ENCODE measurements at regions not wholly inside any gene's neighbourhood (a gene's known extent, or its start where the extent isn't known, plus 50 kb on each side); places are given as distances from the start of the nearest gene placed in this dataset.

GRCh38 chr17:72307836-72308235 lies 187.0 kb downstream of the SOX9 start:
- Mint-ChIP-seq H3K9me3 (no peaks in the 10 kb centered on the region), H3K27me3 (ENCODE audit: low read depth) (no peaks in the 10 kb centered on the region), H3K4me1 (no peaks in the 10 kb centered on the region), H3K4me3 (no peak overlapping the region), H3K36me3 (no peaks in the 10 kb centered on the region), H3K27ac (no peak overlapping the region)
- ATAC-seq: no peak
- ChIA-PET POLR2A (no interaction called here), CTCF (no interaction called here)
- no peak for DNase-seq (ENCODE audit: low spot score)
- no peak for TF ChIP-seq ZNF416 (CRISPR knock-in tag; IDR thresholded peaks at IDR 0.05)
- no peak for TF ChIP-seq E2F1 (CRISPR knock-in tag; IDR thresholded peaks at IDR 0.05)

- H3K9me3 Mint-ChIP-seq: no peaks in the 10 kb centered on the region
- no peak for TF ChIP-seq RORB (CRISPR knock-in tag; IDR thresholded peaks at IDR 0.05)
- TF ChIP-seq ZNF138 (CRISPR knock-in tag; conservative IDR thresholded peaks at IDR 0.05): no peak
- TF ChIP-seq MYBL2 (CRISPR knock-in tag; IDR thresholded peaks at IDR 0.05): no peak
- no peak for TF ChIP-seq GRHL2 (CRISPR knock-in tag; IDR thresholded peaks at IDR 0.05; ENCODE audit: insufficient replicate concordance, severe bottlenecking)
- no peak for TF ChIP-seq ATF3 (CRISPR knock-in tag; conservative IDR thresholded peaks at IDR 0.05)
- TF ChIP-seq SP1 (CRISPR knock-in tag; conservative IDR thresholded peaks at IDR 0.05): no peak
- no peak for TF ChIP-seq MXD4 (CRISPR knock-in tag; IDR thresholded peaks at IDR 0.05; ENCODE audit: borderline replicate concordance)
- no peak for TF ChIP-seq ETV6 (CRISPR knock-in tag; IDR thresholded peaks at IDR 0.05)
- TF ChIP-seq ATF1 (CRISPR knock-in tag; IDR thresholded peaks at IDR 0.05): no peak
- TF ChIP-seq AR (CRISPR knock-in tag; IDR thresholded peaks at IDR 0.05): no peak
- TF ChIP-seq GTF2I (CRISPR knock-in tag; conservative IDR thresholded peaks at IDR 0.05): no peak
- no peak for TF ChIP-seq ZBTB21 (CRISPR knock-in tag; IDR thresholded peaks at IDR 0.05; ENCODE audit: borderline replicate concordance)
- TF ChIP-seq NR2C2 (CRISPR knock-in tag; IDR thresholded peaks at IDR 0.05): no peak
- no peak for TF ChIP-seq NFATC4 (CRISPR knock-in tag; IDR thresholded peaks at IDR 0.05)
- no peak for TF ChIP-seq SMAD3 (CRISPR knock-in tag; IDR thresholded peaks at IDR 0.05; ENCODE audit: borderline replicate concordance)
- no peak for TF ChIP-seq ZNF121 (CRISPR knock-in tag; IDR thresholded peaks at IDR 0.05)
- no peak for TF ChIP-seq ZNF263 (CRISPR knock-in tag; IDR thresholded peaks at IDR 0.05; ENCODE audit: low read depth)
- H3K27me3 Mint-ChIP-seq (ENCODE audit: low read depth): no peaks in the 10 kb centered on the region
- no peaks in the 10 kb centered on the region for H3K36me3 Mint-ChIP-seq
- H3K27ac Mint-ChIP-seq: no peak overlapping the region
- ATAC-seq (no peak), DNase-seq (ENCODE audit: low spot score) (no peak)
- ChIA-PET CTCF (interaction anchor here (1.0 kb wide), 1 partner anchor 122 kb away, joined by 4 read pairs; no protein-coding TSS in a partner anchor), POLR2A (no interaction called here)
- no peak overlapping the region for H3K4me3 Mint-ChIP-seq
- no peaks in the 10 kb centered on the region for H3K4me1 Mint-ChIP-seq
Measured at GRCh38 chr17:72308744-72309385, 188.0 kb downstream of the SOX9 start.

GRCh38 chr17:72311004-72311403 lies 190.2 kb downstream of the SOX9 start:
- no peak overlapping the region for H3K4me3 Mint-ChIP-seq
- POLR2A ChIA-PET: interaction anchor here (0.7 kb wide), 1 partner anchor 1715 kb away, joined by 4 read pairs; no protein-coding TSS in a partner anchor
- no peaks in the 10 kb centered on the region for H3K27me3 Mint-ChIP-seq (ENCODE audit: low read depth)
- no peaks in the 10 kb centered on the region for H3K9me3 Mint-ChIP-seq
- H3K36me3 Mint-ChIP-seq: no peaks in the 10 kb centered on the region
- no peaks in the 10 kb centered on the region for H3K4me1 Mint-ChIP-seq
- CTCF ChIA-PET: interaction anchor here (1.5 kb wide), 1 partner anchor 190 kb away, joined by 3 read pairs; the partner anchor contains the start of gene SOX9
- ATAC-seq (no peak), DNase-seq (ENCODE audit: low spot score) (no peak)
- H3K27ac Mint-ChIP-seq: no peak overlapping the region
- TF ChIP-seq ZBTB43 (CRISPR knock-in tag; IDR thresholded peaks at IDR 0.05): no peak
- TF ChIP-seq ETV6 (CRISPR knock-in tag; IDR thresholded peaks at IDR 0.05): no peak
- TF ChIP-seq ZBTB21 (CRISPR knock-in tag; IDR thresholded peaks at IDR 0.05; ENCODE audit: borderline replicate concordance): no peak
- TF ChIP-seq RELA (CRISPR knock-in tag; IDR thresholded peaks at IDR 0.05; ENCODE audit: borderline replicate concordance): no peak
- TF ChIP-seq E2F5 (CRISPR knock-in tag; IDR thresholded peaks at IDR 0.05): no peak
- no peak for TF ChIP-seq FOXJ3 (CRISPR knock-in tag; IDR thresholded peaks at IDR 0.05; ENCODE audit: borderline replicate concordance)
- no peak for TF ChIP-seq JUN (CRISPR knock-in tag; IDR thresholded peaks at IDR 0.05)
- no peak for TF ChIP-seq HMGXB4 (CRISPR knock-in tag; IDR thresholded peaks at IDR 0.05)
- no peak for TF ChIP-seq NR3C1 (CRISPR knock-in tag; conservative IDR thresholded peaks at IDR 0.05; ENCODE audit: low read depth)
- no peak for TF ChIP-seq SMAD3 (CRISPR knock-in tag; IDR thresholded peaks at IDR 0.05; ENCODE audit: borderline replicate concordance)

All from WTC11 (cell line).